GM10266 (cell line): ENCODE measurements at regions not wholly inside any gene's neighbourhood (a gene's known extent, or its start where the extent isn't known, plus 50 kb on each side); places are given as distances from the start of the nearest gene placed in this dataset.
"Not testable (repeated sequence)": the region's sequence is repeated elsewhere in the genome, so short reads cannot be mapped to it uniquely, and the experiment has no call there.

Source experiments
- DNase-seq: peaks from one replicate; pipeline ENCODE4 v3.0.0; 2012; ENCODE audit errors: extremely low spot score
- TF ChIP-seq, protein P1 (sequence below): IDR thresholded peaks from 2 replicates; pipeline ENCODE4 v1.5.1; 2012; ENCODE audit warnings: mild to moderate bottlenecking, low read depth; ENCODE audit not compliant: control insufficient read depth, insufficient read depth; ENCODE audit errors: missing control alignments

DNA sequence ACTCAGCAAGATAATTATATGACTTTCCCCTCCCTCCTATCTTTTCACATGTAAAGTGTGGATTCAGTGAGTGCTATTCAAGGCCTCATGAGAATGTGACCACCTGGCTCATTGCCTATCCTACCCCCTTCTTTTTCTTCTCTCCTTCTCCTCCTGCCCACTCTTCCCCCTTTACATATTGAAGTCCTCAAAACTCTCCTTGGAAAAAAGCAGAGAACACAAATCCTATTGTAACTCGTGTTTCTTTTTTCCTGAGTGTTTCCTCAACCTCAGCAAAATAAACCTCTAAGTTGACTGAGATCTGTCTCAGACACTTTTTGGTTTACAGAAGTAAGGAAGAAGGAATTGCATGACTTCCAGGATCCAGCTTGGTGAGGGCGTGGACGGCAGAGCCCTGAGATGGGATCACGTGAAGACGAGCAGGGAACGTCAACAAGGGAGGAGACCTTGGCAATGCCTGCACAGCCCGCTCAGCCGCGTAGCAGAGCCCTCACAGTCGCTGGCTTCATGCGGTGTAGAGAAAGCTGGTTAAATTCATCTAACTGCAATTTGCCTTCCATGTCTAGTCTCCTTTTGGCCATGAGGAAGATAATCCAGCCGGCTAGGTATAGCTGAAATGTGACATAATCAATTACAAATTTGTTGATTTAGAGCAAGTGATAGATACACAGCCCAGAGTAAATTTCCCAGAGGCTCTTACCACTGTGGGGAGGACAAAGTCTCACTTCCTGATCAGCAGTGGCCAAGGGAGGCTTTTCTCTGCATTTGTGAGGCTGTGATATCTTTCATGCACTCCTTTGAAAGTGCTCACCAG is 75.7 kb downstream of the LYZL2 start:
- DNase-seq = no peak
- TF ChIP-seq, protein P1, sequence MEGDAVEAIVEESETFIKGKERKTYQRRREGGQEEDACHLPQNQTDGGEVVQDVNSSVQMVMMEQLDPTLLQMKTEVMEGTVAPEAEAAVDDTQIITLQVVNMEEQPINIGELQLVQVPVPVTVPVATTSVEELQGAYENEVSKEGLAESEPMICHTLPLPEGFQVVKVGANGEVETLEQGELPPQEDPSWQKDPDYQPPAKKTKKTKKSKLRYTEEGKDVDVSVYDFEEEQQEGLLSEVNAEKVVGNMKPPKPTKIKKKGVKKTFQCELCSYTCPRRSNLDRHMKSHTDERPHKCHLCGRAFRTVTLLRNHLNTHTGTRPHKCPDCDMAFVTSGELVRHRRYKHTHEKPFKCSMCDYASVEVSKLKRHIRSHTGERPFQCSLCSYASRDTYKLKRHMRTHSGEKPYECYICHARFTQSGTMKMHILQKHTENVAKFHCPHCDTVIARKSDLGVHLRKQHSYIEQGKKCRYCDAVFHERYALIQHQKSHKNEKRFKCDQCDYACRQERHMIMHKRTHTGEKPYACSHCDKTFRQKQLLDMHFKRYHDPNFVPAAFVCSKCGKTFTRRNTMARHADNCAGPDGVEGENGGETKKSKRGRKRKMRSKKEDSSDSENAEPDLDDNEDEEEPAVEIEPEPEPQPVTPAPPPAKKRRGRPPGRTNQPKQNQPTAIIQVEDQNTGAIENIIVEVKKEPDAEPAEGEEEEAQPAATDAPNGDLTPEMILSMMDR = no peak

DNA sequence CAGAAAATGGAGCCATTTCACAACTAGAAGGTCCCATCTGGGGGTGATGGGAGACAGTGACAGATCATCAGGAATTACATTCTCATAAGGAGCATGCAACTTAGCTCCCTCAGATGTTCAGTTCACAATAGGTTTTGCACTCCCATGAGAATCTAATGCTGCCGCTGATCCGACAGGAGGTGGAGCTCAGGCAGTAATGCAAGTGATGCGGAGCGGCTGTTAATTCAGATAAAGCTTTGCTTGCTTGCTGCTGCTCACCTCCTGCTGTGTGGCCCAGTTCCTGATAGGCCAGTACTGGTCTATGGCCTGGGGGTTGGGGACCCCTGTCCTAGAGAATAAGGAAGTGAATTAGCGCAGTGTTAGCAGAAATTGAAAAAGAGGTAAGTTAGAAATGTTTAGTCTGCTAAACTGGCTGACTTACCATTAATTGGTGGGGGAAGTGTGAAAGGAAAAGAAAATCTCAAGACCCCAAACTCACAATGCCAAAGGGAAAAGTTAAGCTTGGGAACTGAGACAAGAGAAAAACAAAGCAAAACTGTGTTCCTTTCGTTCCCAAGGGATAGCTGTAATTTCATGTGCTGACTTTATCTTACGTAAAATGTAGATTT is 76.4 kb downstream of the LYZL2 start:
- TF ChIP-seq, protein P1 = no peak
- no peak for DNase-seq

DNA sequence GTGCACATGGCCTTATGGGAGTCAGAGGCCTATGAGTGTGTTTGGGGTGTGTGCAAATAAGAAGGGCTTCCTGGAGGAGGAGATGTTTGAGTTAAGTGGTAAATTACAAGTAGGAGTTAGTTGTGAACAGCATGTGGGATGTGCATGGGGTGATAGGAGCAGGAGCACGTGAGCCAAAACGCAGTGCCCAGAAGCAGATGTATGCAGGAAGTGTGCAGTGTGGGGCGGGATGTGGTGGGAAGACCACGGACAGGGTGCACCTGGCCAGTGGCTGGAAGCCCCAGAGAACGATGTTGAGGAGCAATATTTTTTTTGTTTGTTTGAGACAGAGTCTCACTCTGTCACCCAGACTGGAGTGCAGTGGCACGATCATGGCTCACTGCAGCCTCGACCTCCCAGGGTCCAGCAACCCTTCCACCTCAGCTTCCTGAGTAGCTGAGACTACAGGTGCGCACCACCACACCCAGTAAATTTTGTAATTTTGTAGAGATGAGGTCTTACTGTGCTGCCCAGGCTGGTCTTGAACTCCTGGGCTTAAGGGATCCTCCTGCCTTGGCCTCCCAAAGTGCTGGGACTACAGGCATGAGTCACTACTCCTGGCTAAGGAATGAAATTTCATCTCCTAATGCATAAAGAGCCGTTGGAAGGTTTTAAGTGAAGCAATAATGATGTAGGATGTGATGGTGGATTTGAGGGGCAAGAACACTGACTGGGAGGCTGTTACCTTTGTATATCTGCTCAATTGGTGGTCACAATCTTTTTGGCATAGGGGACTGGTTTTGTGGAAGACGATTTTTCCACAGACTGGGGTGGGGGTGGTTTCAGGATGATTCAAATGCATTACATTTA is 78.4 kb downstream of the LYZL2 start:
- no peak for DNase-seq
- TF ChIP-seq, protein P1 = no peak

DNA sequence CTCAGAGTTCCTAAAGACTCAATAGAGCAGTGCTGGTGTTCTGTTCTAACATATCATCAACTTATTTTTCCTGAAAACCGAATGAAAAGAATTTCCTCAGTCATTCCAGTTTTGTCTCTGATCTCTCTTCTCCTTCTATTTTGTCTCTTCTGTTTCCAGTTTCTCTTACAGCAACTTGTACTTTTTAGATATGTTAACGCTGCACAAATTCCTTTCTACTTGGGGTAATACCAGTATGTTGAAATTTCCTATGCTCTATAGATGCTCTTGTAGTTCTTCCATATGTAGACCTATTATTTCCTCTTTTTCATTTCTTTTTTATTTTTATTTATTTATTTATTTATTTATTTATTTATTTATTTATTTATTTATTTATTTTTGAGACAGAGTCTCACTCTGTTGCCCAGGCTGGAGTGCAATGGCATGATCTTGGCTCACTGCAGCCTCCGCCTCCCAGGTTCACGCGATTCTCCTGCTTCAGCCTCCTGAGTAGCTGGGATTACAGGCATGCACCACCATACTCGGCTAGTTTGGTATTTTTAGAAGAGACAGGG is 80.3 kb downstream of the LYZL2 start:
- not testable (repeated sequence) for DNase-seq

DNA sequence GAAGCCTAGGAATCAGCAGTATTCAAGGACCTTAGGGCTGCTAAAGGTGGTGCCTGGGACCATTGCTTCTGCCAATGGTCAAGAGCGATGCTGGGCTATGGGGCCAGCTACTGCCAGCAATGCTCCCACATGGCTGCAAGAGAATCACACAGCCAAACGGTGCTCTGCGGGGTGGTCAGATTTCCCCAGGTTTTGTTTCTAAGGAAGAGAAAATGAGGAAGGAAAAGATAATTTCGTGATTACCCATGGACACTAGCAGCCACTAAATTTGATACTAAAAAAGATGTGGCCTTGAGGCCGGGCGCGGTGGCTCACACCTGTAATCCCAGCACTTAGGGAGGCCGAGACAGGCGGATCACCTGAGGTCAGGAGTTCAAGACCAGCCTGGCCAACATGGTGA is 83.0 kb downstream of the LYZL2 start:
- DNase-seq = no peak
- TF ChIP-seq, protein P1 = no peak

DNA sequence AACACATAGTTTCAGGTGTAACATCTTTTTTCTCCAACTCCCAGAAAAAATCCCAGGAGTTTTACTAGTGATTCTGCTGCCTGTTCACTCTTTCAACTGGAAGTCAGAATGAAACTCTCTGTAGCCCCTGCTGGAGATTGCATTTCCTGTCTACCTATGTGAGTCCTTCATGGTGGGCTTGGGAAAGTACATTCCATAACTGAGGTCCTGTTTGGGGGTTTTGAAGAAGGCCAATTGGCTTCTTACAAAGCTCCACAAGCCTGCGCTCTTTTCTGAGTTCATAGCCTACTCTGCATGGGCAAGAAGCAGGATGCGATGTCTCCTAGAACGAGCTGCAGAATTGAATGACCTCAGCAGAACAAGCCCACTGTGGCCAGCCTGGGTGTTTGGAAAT is 86.7 kb downstream of the LYZL2 start:
- no peak for DNase-seq
- TF ChIP-seq, protein P1 = no peak
